Psoas muscle (tissue), 7 donors: ENCODE measurements at regions not wholly inside any gene's neighbourhood (a gene's known extent, or its start where the extent isn't known, plus 50 kb on each side); places are given as distances from the start of the nearest gene placed in this dataset.

Experiments used
- ATAC-seq, 4 donors: fragments of 200-7000 bp; cut with Tn5 transposase; one replicate each; pipeline ENCODE4 v1.9.1; 2020; ENCODE audit warnings: moderate library complexity in 3 of 4, mild to moderate bottlenecking in 2 of 4
- DNase-seq, 2 donors: peaks; one replicate each; pipeline ENCODE4 v3.0.0-alpha.2; 2020
- H3K27ac ChIP-seq: fragments of 200-600 bp; one replicate; pipeline ENCODE4 v1.8.0; 2022
- H3K27me3 ChIP-seq, 3 donors: fragments of 200-600 bp in 1 of 3; one replicate each; pipeline versions ENCODE4 v1.6.1 to v1.8.0; 2013 to 2022; ENCODE audit warnings: low read length in 2 of 3, mild to moderate bottlenecking in 2 of 3, moderate library complexity in 1 of 3; ENCODE audit not compliant: insufficient read depth in 3 of 3
- H3K36me3 ChIP-seq, 2 donors: fragments of 200-600 bp in 1 of 2; one replicate each; pipeline versions ENCODE4 v1.6.1 to v1.8.0; 2013 to 2022; ENCODE audit warnings: low read depth in 1 of 2, mild to moderate bottlenecking in 1 of 2, moderate library complexity in 1 of 2; ENCODE audit not compliant: insufficient read depth in 1 of 2
- H3K4me1 ChIP-seq: fragments of 200-600 bp; one replicate; pipeline ENCODE4 v1.8.0; 2022
- H3K4me3 ChIP-seq: fragments of 200-600 bp; one replicate; pipeline ENCODE4 v1.8.0; 2022; ENCODE audit warnings: mild to moderate bottlenecking
- H3K9me3 ChIP-seq: fragments of 200-600 bp; one replicate; pipeline ENCODE4 v1.8.0; 2022
- CTCF ChIP-seq: fragments of 200-600 bp; IDR thresholded peaks from one replicate; pipeline ENCODE4 v1.8.0; 2022; ENCODE audit warnings: antibody characterized with exemption
- WGBS, 3 donors: extraction: QIAGEN DNeasy Blood & Tissue Kit; methylation state at CpG; one replicate each; pipeline versions ENCODE4 v1.1.6 to v1.1.7; 2013; 5-methylcytosine and 5-hydroxymethylcytosine counted together
- intact Hi-C, 2 donors: fragments of 100-400 bp; cut with DNase I; formaldehyde crosslinking; loops; one replicate each; pipeline versions ENCODE4 v1.11.0 to v1.14.2; 2022
- donor health status: healthy with polysubstance abuse.
- donor health status: DM: no; HTN: no; CAD: no; lungs with moderate emphysema.
- donor health status: Bipolar disorder and iron deficiency.
- donor health status: healthy.
- donor health status: DM: yes; HTN: yes; CAD: no.
- donor health status: DM: no; HTN: no; CAD: no.
- donor health status: DM: yes; HTN: yes; CAD: no.

- intact Hi-C loops: no loop called here
- no peak for ATAC-seq
- Histone ChIP-seq H3K36me3 (no peaks in the 10 kb centered on the region), H3K27me3 (no peaks in the 10 kb centered on the region), H3K4me1 (no peaks in the 10 kb centered on the region), H3K4me3 (no peak overlapping the region), H3K9me3 (no peaks in the 10 kb centered on the region), H3K27ac (no peak overlapping the region)
- WGBS, 3 donors: 81 to 91% (median 85%) methylated on average over 11 to 12 of the region's 12 CpGs
- DNase-seq: no peak
- TF ChIP-seq CTCF: no peak
Observed at GRCh38 chr11:119788096-119788883, 59.3 kb upstream of the NECTIN1 start.

DNA sequence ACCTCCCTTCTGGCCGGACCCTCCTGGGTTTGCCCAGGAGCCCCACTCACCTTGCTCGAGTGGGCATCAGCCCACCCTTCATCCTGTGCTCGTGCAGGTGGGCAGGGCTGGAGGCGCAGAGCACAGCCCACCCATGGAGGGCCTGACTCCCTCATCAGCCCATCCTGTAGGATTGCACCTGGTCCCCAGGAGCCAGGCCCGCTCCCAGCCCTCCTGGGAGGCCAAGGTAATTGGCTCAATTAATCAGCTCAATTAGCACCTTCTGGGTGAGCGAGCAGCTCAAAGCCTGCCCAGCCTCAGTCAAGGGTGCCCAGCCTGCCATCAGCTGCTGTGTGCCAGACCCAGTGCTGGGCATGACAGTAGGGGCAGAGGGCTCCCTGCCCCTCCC, 58.1 kb upstream of the NECTIN1 start:
- intact Hi-C loops: no loop called here
- ATAC-seq (no peak), DNase-seq (no peak)
- Histone ChIP-seq H3K36me3 (no peaks in the 10 kb centered on the region), H3K27me3 (peaks cover 0 to 8% (median 0%) of the 10 kb centered on the region in 3 donors), H3K4me1 (no peaks in the 10 kb centered on the region), H3K4me3 (no peak overlapping the region), H3K9me3 (no peaks in the 10 kb centered on the region), H3K27ac (no peak overlapping the region)
- WGBS, 3 donors: 76 to 80% (median 76%) methylated on average over 6 of the region's 6 CpGs
- no peak for TF ChIP-seq CTCF

- H3K4me3 ChIP-seq: no peak overlapping the region
Observed at GRCh38 chr11:119786431-119787073, 57.6 kb upstream of the NECTIN1 start.

GRCh38 chr11:119785131-119785530, 56.1 kb upstream of the NECTIN1 start:
- DNase-seq: no peak
- Histone ChIP-seq H3K4me1 (no peaks in the 10 kb centered on the region), H3K27me3 (peaks cover 0 to 8% (median 0%) of the 10 kb centered on the region in 3 donors), H3K36me3 (no peaks in the 10 kb centered on the region), H3K9me3 (no peaks in the 10 kb centered on the region), H3K27ac (no peak overlapping the region), H3K4me3 (no peak overlapping the region)
- no peak for ATAC-seq
- intact Hi-C loops: no loop called here
- no peak for TF ChIP-seq CTCF
- 61 to 80% (median 77%) methylated on average over 2 of the region's 2 CpGs for WGBS, 3 donors

More at GRCh38 chr11:119786431-119787073, 57.6 kb upstream of the NECTIN1 start:
- Histone ChIP-seq H3K27me3 (peaks cover 0 to 8% (median 0%) of the 10 kb centered on the region in 3 donors), H3K27ac (no peak overlapping the region), H3K36me3 (no peaks in the 10 kb centered on the region), H3K4me1 (no peaks in the 10 kb centered on the region), H3K9me3 (no peaks in the 10 kb centered on the region)
- no peak for ATAC-seq
- no peak for TF ChIP-seq CTCF
- no peak for DNase-seq
- intact Hi-C loops: no loop called here
- WGBS, 3 donors: 87 to 90% (median 87%) methylated on average over 9 to 10 of the region's 10 CpGs
